Mesothelial cell of epicardium (in vitro differentiated cells): ENCODE measurements at regions not wholly inside any gene's neighbourhood (a gene's known extent, or its start where the extent isn't known, plus 50 kb on each side); places are given as distances from the start of the nearest gene placed in this dataset.
"Not testable (repeated sequence)": the region's sequence is repeated elsewhere in the genome, so short reads cannot be mapped to it uniquely, and the experiment has no call there.

Source experiments
- DNase-seq, 2 experiments: peaks; one replicate each; pipeline ENCODE4 v3.0.0; 2021; ENCODE audit warnings: low spot score in 2 of 2; ENCODE audit not compliant: unreplicated experiment in 2 of 2
- H3K27ac Mint-ChIP-seq: 2 replicates; pipeline ENCODE4 v1.8.0; 2021; ENCODE audit warnings: mixed read lengths
- H3K27me3 Mint-ChIP-seq: 2 replicates; pipeline ENCODE4 v1.8.0; 2021; ENCODE audit warnings: low read depth, mixed read lengths
- H3K36me3 Mint-ChIP-seq: 2 replicates; pipeline ENCODE4 v1.8.0; 2021; ENCODE audit warnings: mixed read lengths
- H3K4me1 Mint-ChIP-seq: 2 replicates; pipeline ENCODE4 v1.8.0; 2021; ENCODE audit warnings: mixed read lengths
- H3K4me3 Mint-ChIP-seq: 2 replicates; pipeline ENCODE4 v1.8.0; 2021; ENCODE audit warnings: mild to moderate bottlenecking, moderate library complexity, mixed read lengths
- H3K9me3 Mint-ChIP-seq: 2 replicates; pipeline ENCODE4 v1.8.0; 2021; ENCODE audit warnings: mixed read lengths
- CTCF ChIP-seq: fragments of 200-600 bp; sonication (generic); IDR thresholded peaks from one replicate; pipeline ENCODE4 v1.5.0; 2021; ENCODE audit warnings: antibody characterized with exemption; ENCODE audit not compliant: unreplicated experiment

- no peak overlapping the region for H3K4me3 Mint-ChIP-seq
- no peaks in the 10 kb centered on the region for H3K9me3 Mint-ChIP-seq
- no peak for TF ChIP-seq CTCF
- no peaks in the 10 kb centered on the region for H3K36me3 Mint-ChIP-seq
- no peaks in the 10 kb centered on the region for H3K4me1 Mint-ChIP-seq
- H3K27ac Mint-ChIP-seq, result no peak overlapping the region
- peaks cover 13% of the 10 kb centered on the region for H3K27me3 Mint-ChIP-seq
- no peak for DNase-seq
Observed at GRCh38 chr4:93908778-93909177, 80.2 kb downstream of the ATOH1 start.

- no peak for DNase-seq
- Mint-ChIP-seq H3K36me3 (no peaks in the 10 kb centered on the region), H3K4me3 (no peak overlapping the region), H3K4me1 (no peaks in the 10 kb centered on the region), H3K9me3 (no peaks in the 10 kb centered on the region), H3K27me3 (peaks cover 13% of the 10 kb centered on the region), H3K27ac (no peak overlapping the region)
- TF ChIP-seq CTCF, result no peak
Observed at GRCh38 chr4:93911671-93912070, 83.1 kb downstream of the ATOH1 start.

- Mint-ChIP-seq H3K27ac (no peak overlapping the region), H3K9me3 (no peaks in the 10 kb centered on the region), H3K4me1 (no peaks in the 10 kb centered on the region), H3K36me3 (no peaks in the 10 kb centered on the region), H3K4me3 (no peak overlapping the region), H3K27me3 (peaks cover 13% of the 10 kb centered on the region)
- DNase-seq, result no peak
- TF ChIP-seq CTCF, result no peak
Observed at GRCh38 chr4:93912146-93912545, 83.6 kb downstream of the ATOH1 start.

GRCh38 chr4:93918856-93919255, 90.3 kb downstream of the ATOH1 start:
- Mint-ChIP-seq H3K27me3 (peaks cover 5% of the 10 kb centered on the region), H3K4me1 (no peaks in the 10 kb centered on the region), H3K4me3 (no peak overlapping the region), H3K36me3 (no peaks in the 10 kb centered on the region), H3K27ac (no peak overlapping the region), H3K9me3 (peaks cover 2% of the 10 kb centered on the region)
- no peak for DNase-seq
- no peak for TF ChIP-seq CTCF

GRCh38 chr4:93923570-93923969, 95.0 kb downstream of the ATOH1 start:
- H3K27me3 Mint-ChIP-seq, H3K36me3 Mint-ChIP-seq, H3K4me1 Mint-ChIP-seq, DNase-seq, H3K27ac Mint-ChIP-seq, H3K4me3 Mint-ChIP-seq: not testable (repeated sequence)
- peaks cover 13% of the 10 kb centered on the region for H3K9me3 Mint-ChIP-seq

GRCh38 chr4:93947286-93947685, 118.7 kb downstream of the ATOH1 start:
- H3K27me3 Mint-ChIP-seq, result no peaks in the 10 kb centered on the region
- no peak overlapping the region for H3K4me3 Mint-ChIP-seq
- H3K27ac Mint-ChIP-seq, result no peak overlapping the region
- TF ChIP-seq CTCF, result no peak
- no peaks in the 10 kb centered on the region for H3K36me3 Mint-ChIP-seq
- H3K4me1 Mint-ChIP-seq, result no peaks in the 10 kb centered on the region
- H3K9me3 Mint-ChIP-seq, result peaks cover 6% of the 10 kb centered on the region
- DNase-seq, result no peak

GRCh38 chr4:93950239-93950638, 121.7 kb downstream of the ATOH1 start:
- not testable (repeated sequence) for H3K36me3 Mint-ChIP-seq, DNase-seq, H3K27ac Mint-ChIP-seq, H3K4me1 Mint-ChIP-seq, H3K27me3 Mint-ChIP-seq, H3K4me3 Mint-ChIP-seq
- H3K9me3 Mint-ChIP-seq, result peaks cover 25% of the 10 kb centered on the region
